ENCODE measurements at regions not wholly inside any gene's neighbourhood (a gene's known extent, or its start where the extent isn't known, plus 50 kb on each side); places are given as distances from the start of the nearest gene placed in this dataset.
"Not testable (repeated sequence)": the region's sequence is repeated elsewhere in the genome, so short reads cannot be mapped to it uniquely, and the experiment has no call there.

GRCh38 chr12:89200217-89200616 lies 152.1 kb downstream of the DUSP6 start:
- ChIA-PET CTCF (no interaction called here), POLR2A (ENCODE audit: low non-redundant PET) (no interaction called here)
- TF ChIP-seq, protein P1, sequence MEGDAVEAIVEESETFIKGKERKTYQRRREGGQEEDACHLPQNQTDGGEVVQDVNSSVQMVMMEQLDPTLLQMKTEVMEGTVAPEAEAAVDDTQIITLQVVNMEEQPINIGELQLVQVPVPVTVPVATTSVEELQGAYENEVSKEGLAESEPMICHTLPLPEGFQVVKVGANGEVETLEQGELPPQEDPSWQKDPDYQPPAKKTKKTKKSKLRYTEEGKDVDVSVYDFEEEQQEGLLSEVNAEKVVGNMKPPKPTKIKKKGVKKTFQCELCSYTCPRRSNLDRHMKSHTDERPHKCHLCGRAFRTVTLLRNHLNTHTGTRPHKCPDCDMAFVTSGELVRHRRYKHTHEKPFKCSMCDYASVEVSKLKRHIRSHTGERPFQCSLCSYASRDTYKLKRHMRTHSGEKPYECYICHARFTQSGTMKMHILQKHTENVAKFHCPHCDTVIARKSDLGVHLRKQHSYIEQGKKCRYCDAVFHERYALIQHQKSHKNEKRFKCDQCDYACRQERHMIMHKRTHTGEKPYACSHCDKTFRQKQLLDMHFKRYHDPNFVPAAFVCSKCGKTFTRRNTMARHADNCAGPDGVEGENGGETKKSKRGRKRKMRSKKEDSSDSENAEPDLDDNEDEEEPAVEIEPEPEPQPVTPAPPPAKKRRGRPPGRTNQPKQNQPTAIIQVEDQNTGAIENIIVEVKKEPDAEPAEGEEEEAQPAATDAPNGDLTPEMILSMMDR (conservative IDR thresholded peaks at IDR 0.05; ENCODE audit: low read depth) = no peak
- H3K27ac ChIP-seq = no peak overlapping the region
- DNase-seq (ENCODE audit: low spot score) = no peak

- CTCF ChIA-PET = no interaction called here
- TF ChIP-seq, protein P1 (conservative IDR thresholded peaks at IDR 0.05; ENCODE audit: low read depth) = no peak
Observed at GRCh38 chr12:89195470-89195869, 156.8 kb downstream of the DUSP6 start.

DNA sequence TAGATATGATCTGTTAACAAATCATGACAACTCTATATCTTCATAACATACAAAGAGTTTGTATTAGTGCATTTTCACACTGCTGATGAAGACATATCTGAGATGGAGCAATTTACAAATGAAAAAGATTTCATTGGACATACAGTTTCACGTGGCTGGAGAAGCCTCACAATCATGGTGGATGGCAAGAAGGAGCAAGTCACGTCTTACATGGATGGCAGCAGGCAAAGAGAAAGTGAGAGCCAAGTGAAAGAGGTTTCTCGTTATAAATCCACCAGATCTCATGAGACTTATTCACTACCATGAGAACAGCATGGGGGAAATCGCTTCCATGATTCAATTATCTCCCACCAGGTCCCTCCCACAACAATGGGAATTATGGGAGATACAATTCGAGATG lies 157.6 kb downstream of the DUSP6 start:
- ChIA-PET CTCF (no interaction called here), POLR2A (ENCODE audit: low non-redundant PET) (no interaction called here)
- TF ChIP-seq, protein P1 (conservative IDR thresholded peaks at IDR 0.05; ENCODE audit: low read depth) = no peak
- no peak for DNase-seq (ENCODE audit: low spot score)
- H3K27ac ChIP-seq = no peak overlapping the region

More at GRCh38 chr12:89195470-89195869, 156.8 kb downstream of the DUSP6 start:
- H3K27ac ChIP-seq = no peak overlapping the region
- DNase-seq (ENCODE audit: low spot score) = no peak
- POLR2A ChIA-PET (ENCODE audit: low non-redundant PET) = no interaction called here

GRCh38 chr12:89192429-89192828 lies 159.9 kb downstream of the DUSP6 start:
- DNase-seq (ENCODE audit: low spot score) = no peak
- ChIA-PET POLR2A (ENCODE audit: low non-redundant PET) (no interaction called here), CTCF (no interaction called here)
- no peak overlapping the region for H3K27ac ChIP-seq
- TF ChIP-seq, protein P1 (conservative IDR thresholded peaks at IDR 0.05; ENCODE audit: low read depth) = no peak

DNA sequence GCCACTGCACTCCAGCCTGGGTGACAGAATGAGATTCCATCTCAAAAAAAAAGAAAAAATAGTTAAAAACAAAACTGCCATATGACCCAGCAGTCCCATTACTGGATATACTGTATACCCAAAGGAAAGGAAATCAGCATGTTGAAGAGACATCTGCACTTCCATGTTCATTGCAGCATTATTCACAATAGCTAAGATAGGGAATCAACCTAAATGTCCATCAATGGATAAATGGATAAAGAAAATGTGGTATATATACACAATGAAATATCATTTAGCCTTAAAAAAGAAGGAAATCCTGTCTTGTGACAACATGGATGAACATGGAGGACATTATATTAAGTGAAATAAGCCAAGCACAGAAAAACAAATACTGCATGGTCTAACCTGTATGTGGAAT lies 160.7 kb downstream of the DUSP6 start:
- H3K27ac ChIP-seq, CTCF ChIA-PET: not testable (repeated sequence)

GRCh38 chr12:89189448-89189847 lies 162.9 kb downstream of the DUSP6 start:
- POLR2A ChIA-PET (ENCODE audit: low non-redundant PET) = no interaction called here
- DNase-seq (ENCODE audit: low spot score) = no peak

More for the DNA sequence above, 160.7 kb downstream of the DUSP6 start:
- POLR2A ChIA-PET (ENCODE audit: low non-redundant PET); DNase-seq (ENCODE audit: low spot score): not testable (repeated sequence)

DNA sequence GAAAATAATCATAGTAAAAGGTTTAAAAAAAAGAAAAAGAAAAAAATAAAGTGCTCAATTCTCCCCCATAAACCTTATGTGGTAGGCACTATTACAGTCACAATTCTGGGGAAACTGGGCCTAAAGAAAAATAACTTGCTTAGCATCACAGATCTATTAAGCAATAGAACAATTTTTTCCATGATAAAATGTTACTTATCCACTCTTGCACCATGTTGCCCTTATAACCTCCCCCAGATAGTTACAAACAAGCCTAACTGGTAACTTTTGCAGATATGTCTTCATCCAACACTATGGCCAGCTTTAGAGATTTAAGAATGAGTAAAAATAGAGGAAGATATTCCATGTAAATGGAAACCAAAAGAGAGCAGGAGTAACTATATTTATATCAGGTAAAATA lies 164.8 kb downstream of the DUSP6 start:
- ChIA-PET CTCF (interaction anchor here (0.6 kb wide), 1 partner anchor 82 kb away, joined by 5 read pairs; no protein-coding TSS in a partner anchor), POLR2A (ENCODE audit: low non-redundant PET) (no interaction called here)
- TF ChIP-seq, protein P1 (conservative IDR thresholded peaks at IDR 0.05; ENCODE audit: low read depth) = no peak
- H3K27ac ChIP-seq = no peak overlapping the region
- DNase-seq (ENCODE audit: low spot score) = no peak

More at GRCh38 chr12:89189448-89189847, 162.9 kb downstream of the DUSP6 start:
- TF ChIP-seq, protein P1 (conservative IDR thresholded peaks at IDR 0.05; ENCODE audit: low read depth) = no peak
- CTCF ChIA-PET = no interaction called here
- H3K27ac ChIP-seq = no peak overlapping the region
